ENCODE measurements at regions not wholly inside any gene's neighbourhood (a gene's known extent, or its start where the extent isn't known, plus 50 kb on each side); places are given as distances from the start of the nearest gene placed in this dataset.

DNA sequence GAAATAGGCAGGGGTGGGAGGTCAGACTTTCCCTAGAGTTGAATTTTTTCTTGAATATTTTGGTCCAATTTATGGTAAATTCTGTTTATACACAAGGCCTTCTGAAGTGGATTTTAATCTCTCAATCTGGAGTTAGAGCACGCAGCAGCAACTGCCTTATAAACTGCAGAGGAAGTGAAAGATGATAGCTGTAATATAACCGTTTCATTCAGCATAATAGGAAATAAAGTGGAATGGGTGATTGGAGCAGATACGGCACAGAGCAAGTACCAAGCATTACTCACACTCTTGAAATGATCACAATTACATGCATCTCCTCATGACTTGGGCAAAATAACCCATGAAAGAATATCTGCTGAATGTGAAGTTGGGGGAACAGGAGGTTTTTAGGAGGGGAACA lies 106.8 kb downstream of the ARRDC4 start:
- no peak for TF ChIP-seq GATA3 (IDR thresholded peaks at IDR 0.05; ENCODE audit: low read depth, low read length)
- TF ChIP-seq GATA2 (IDR thresholded peaks at IDR 0.05; ENCODE audit: low read depth, low read length): no peak
